ENCODE measurements at regions not wholly inside any gene's neighbourhood (a gene's known extent, or its start where the extent isn't known, plus 50 kb on each side); places are given as distances from the start of the nearest gene placed in this dataset.

GRCh38 chr3:21860657-21861056 lies 109.6 kb upstream of the ZNF385D start:
- TF ChIP-seq CTCF (IDR thresholded peaks at IDR 0.05; ENCODE audit: insufficient read depth, low read length, poor library complexity, severe bottlenecking) (no peak), EZH2phosphoT487 (conservative IDR thresholded peaks at IDR 0.05; ENCODE audit: low read length) (no peak)
